Fibroblast of skin of right biceps (primary cell): ENCODE measurements at regions not wholly inside any gene's neighbourhood (a gene's known extent, or its start where the extent isn't known, plus 50 kb on each side); places are given as distances from the start of the nearest gene placed in this dataset.

Experiments
- DNase-seq: peaks from one replicate; pipeline ENCODE4 v3.0.0-alpha.2; 2013

GRCh38 chr16:6349725-6350124 is 982.9 kb upstream of the RBFOX1 start:
- DNase-seq: no peak

- DNase-seq: no peak
These were observed 987.6 kb upstream of the RBFOX1 start for GRCh38 chr16:6345090-6345489.

- no peak for DNase-seq
These were observed 989.5 kb upstream of the RBFOX1 start for GRCh38 chr16:6343157-6343556.

- DNase-seq: no peak
These were observed 990.7 kb upstream of the RBFOX1 start for GRCh38 chr16:6341981-6342380.

GRCh38 chr16:6335072-6335471 is 997.6 kb upstream of the RBFOX1 start:
- DNase-seq: no peak

- no peak for DNase-seq
These were observed 1000.9 kb upstream of the RBFOX1 start for GRCh38 chr16:6331770-6332169.

- no peak for DNase-seq
These were observed 1014.7 kb upstream of the RBFOX1 start for GRCh38 chr16:6317934-6318333.

- DNase-seq: no peak
These were observed 1023.4 kb upstream of the RBFOX1 start for GRCh38 chr16:6309271-6309670.

- no peak for DNase-seq
These were observed 1024.5 kb upstream of the RBFOX1 start for GRCh38 chr16:6308176-6308575.

GRCh38 chr16:6300523-6300922 is 1032.1 kb upstream of the RBFOX1 start:
- DNase-seq: no peak

GRCh38 chr16:6297666-6298410 is 1034.8 kb upstream of the RBFOX1 start:
- no peak for DNase-seq

- DNase-seq: no peak
These were observed 1046.5 kb upstream of the RBFOX1 start for GRCh38 chr16:6286176-6286575.

GRCh38 chr16:6284731-6285130 is 1047.9 kb upstream of the RBFOX1 start:
- no peak for DNase-seq

- no peak for DNase-seq
These were observed 1050.7 kb upstream of the RBFOX1 start for GRCh38 chr16:6281994-6282393.

GRCh38 chr16:6281274-6281673 is 1051.4 kb upstream of the RBFOX1 start:
- no peak for DNase-seq

GRCh38 chr16:6280055-6280454 is 1052.6 kb upstream of the RBFOX1 start:
- no peak for DNase-seq

GRCh38 chr16:6279286-6279685 is 1053.4 kb upstream of the RBFOX1 start:
- no peak for DNase-seq

- DNase-seq: no peak
These were observed 1058.3 kb upstream of the RBFOX1 start for GRCh38 chr16:6274351-6274750.

- no peak for DNase-seq
These were observed 1065.0 kb upstream of the RBFOX1 start for GRCh38 chr16:6267682-6268081.

- no peak for DNase-seq
These were observed 1065.9 kb upstream of the RBFOX1 start for GRCh38 chr16:6266703-6267102.

- no peak for DNase-seq
These were observed 1066.7 kb upstream of the RBFOX1 start for GRCh38 chr16:6265968-6266367.

GRCh38 chr16:6258056-6258455 is 1074.6 kb upstream of the RBFOX1 start:
- no peak for DNase-seq

- no peak for DNase-seq
These were observed 1080.1 kb upstream of the RBFOX1 start for GRCh38 chr16:6252541-6252940.

GRCh38 chr16:6250511-6250910 is 1082.1 kb upstream of the RBFOX1 start:
- no peak for DNase-seq

- DNase-seq: no peak
These were observed 1082.8 kb upstream of the RBFOX1 start for GRCh38 chr16:6249863-6250262.
